GM19035 (cell line): ENCODE measurements at regions not wholly inside any gene's neighbourhood (a gene's known extent, or its start where the extent isn't known, plus 50 kb on each side); places are given as distances from the start of the nearest gene placed in this dataset.

ENCODE experiments used
- ATAC-seq: cut with Tn5 transposase; IDR thresholded peaks from one replicate; pipeline ENCODE4 v1.9.1; 2021; ENCODE audit not compliant: unreplicated experiment

- no peak for ATAC-seq
These were observed 488.8 kb upstream of the CPEB2 start for GRCh38 chr4:14513471-14513870.

DNA sequence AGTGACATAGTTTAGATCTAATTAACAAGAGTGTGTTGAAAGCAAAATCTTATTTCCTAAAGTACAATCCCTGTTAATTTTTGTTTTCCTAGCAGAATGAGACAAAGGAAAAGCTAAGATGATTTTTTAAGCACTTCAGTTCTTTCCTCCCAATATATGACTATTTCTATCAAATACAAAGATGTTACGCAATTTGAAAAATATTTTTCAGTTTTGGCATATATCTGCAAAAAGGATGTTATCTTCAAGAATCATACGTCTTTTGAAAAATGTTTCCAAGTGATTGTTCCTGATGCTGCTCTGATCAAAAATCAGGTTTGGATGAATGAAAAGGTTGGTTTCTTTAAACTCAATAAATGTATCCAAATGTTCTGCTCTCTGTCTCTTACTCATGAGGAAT, 486.7 kb upstream of the CPEB2 start:
- no peak for ATAC-seq

GRCh38 chr4:14518136-14518535, 484.1 kb upstream of the CPEB2 start:
- ATAC-seq: no peak

GRCh38 chr4:14520171-14520570, 482.1 kb upstream of the CPEB2 start:
- no peak for ATAC-seq

DNA sequence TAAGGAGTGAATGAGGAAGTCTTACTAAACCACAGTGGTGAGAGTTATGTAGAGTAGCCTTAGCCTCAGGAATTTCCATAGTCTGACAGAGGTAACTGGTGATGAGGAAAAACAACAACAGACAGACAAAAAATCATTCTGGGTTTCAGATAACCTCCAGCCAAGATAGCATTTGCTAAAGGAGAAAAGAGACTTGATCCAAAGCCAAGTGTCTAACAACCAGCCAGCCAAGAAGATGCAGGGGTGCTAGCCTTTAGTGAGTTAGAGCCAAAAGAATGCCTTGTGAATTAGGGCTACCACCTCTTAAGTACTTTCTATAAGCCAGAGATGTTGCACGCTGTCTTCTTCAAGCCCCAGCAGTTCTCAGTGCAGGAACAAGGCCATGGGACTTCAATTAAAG, 478.0 kb upstream of the CPEB2 start:
- no peak for ATAC-seq

DNA sequence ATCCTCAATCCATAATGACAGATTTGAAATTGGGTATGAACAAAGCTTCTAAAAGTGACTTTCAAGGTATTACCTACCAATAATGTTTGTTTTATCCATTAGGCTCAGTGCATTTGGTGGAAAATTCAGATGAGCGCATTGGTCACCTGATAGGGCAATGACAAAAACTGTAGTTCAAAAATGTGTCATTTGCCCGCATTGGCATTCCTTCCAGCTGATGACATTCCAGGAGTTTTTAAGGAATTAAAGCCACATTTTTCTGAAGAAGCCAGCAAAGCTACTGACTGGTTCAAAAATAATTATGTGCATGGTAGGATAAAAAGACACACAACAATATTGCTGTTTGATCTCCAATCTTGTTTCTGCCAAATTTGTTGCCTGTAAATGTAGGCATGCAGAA, 473.4 kb upstream of the CPEB2 start:
- ATAC-seq: no peak

DNA sequence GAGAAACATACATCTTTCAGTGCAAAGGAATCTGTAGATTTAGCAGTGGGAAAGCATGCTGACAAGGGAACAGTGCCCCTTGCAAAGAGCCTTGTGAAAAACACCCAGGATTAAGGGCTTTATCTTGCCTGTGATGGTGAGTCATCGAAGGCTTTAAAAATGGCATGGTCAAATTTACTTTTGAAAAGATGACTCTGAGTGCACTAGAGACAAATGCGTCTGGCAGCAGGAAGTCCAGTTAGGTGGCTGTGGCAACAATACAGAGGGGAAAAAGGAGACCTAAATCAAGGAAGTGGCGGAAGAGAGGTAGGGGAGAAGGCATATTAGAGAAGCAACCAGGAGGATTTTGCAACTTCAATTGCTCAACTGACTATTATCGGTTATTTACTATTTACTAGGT, 472.6 kb upstream of the CPEB2 start:
- no peak for ATAC-seq

DNA sequence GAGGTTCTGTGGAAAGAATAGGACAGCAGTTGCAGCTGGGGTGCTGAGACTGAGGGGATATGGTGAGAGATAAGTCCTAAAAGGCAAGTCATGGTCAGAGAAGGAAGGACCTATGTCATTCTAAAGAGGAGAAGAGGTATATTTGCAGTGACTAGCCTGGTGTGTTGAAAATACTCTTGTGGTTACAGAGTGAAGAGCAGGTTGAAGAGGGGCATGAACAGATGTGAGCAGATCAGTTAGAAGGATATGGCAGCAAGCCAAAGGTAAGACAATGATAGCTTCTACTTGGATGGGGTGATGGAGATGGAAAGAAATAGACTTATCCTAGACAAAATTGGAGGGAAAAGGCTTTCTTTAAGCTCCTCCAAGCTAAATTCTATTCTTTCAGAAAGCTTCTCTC, 469.8 kb upstream of the CPEB2 start:
- no peak for ATAC-seq

DNA sequence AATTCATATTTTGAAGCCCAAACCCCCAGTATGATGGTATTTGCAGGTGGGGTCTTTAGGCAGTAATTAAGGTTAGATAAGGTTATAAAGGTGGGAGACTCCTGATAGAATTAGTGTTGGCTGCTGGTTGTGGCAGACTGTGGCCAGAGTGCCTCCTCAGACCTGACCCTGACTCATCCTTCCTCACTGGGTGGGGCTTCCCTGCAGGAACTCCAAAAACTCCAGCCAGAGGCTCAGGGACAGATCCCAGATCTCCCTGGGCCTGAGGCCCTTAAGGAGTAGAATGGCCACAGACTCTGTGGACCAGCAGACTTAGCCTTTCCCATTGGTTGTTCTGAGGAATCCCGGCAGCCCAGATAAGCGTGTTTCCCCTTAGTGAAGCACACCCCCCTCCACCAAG, 463.0 kb upstream of the CPEB2 start:
- no peak for ATAC-seq

DNA sequence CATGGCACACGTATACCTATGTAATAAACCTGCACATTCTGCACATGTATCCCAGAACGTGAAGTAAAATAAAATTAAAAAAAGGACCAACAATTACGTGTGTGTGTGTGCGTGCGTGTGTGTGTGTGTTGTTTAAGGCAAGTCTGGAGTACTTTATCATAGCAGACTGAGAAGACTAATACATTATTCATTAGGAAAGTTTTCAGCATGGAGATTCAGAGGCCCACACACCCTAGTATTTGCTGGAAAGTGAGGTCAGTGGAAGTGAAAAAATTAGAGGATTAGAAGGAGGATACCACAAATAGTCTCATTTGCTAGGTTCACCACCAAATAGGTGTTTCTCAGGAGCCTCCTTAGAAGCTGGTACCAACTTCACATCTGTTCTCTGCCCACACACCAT, 457.1 kb upstream of the CPEB2 start:
- no peak for ATAC-seq

GRCh38 chr4:14545807-14546206, 456.5 kb upstream of the CPEB2 start:
- ATAC-seq: no peak

DNA sequence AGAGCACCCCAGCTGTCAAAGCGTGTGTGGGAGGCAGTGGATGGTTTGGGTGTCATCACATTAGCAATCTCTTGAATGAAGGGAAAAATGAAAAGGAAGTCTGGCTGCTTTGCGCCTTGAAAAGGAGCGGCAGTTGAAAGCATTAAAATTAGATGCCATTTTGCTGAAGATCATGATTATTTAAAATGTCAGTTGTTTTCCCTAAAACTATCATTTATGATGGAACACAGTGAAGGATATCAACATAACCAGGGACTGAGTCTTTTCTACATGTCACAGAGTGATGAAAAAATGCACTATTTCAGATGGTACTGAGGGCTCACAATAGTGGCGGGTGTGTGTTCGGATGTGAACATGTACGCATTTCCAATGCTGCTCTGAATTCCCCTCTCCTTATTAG, 450.2 kb upstream of the CPEB2 start:
- no peak for ATAC-seq

DNA sequence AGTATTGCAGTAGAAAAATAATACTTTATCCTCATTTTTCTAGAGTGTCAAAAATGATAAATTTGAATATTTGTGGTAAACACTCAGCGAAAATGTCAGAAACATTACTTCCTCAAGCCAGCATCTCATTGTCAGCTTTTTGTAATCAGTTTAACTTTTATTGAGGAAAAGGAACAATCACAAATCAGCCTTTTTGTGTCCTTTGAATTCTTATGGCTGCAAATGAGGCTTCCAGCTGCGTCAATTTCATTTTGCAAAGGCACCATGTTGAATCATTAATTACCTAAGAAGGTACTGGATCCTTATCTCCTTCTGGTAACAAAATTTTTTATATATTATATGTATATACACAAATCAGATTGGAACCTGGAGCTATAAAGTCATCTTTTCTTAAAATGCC, 442.6 kb upstream of the CPEB2 start:
- ATAC-seq: no peak

DNA sequence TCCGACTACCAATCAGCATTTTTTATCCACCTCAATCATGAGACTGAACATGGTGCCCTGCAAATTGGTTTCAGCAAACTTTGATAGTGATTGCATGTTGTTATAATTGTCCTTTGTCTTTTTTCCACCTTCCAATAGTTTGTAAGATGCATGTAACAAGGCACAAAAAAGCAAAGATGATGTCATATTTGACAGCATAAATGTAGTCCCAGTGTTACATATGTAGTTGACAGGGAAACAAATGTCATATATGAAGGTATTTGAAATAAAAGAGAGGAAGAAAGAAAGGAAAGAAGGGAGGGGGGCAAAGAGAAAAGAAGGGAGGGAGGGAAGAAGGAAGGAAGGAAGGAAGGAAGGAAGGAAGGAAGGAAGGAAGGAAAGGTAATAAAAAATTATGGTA, 441.7 kb upstream of the CPEB2 start:
- ATAC-seq: no peak

- no peak for ATAC-seq
These were observed 439.4 kb upstream of the CPEB2 start for GRCh38 chr4:14562901-14563300.

DNA sequence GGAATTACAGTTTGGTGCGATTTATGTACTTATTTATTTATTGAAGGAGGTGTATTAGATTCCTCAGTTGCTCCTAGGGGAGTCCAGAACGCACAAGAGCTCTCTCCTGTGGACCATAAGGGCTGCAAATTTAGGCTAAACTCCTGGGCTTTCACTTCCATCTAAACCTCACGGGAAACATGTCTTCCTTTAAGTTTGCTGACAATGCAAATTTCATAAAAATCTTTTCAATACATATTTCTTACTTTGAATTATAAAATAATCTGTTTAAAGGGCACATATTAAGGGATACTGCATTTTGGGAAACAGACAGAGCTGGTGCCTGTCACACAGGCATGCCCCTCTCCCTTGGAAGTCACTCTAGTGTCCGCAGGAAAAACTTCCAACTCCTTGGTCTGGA, 438.0 kb upstream of the CPEB2 start:
- no peak for ATAC-seq

DNA sequence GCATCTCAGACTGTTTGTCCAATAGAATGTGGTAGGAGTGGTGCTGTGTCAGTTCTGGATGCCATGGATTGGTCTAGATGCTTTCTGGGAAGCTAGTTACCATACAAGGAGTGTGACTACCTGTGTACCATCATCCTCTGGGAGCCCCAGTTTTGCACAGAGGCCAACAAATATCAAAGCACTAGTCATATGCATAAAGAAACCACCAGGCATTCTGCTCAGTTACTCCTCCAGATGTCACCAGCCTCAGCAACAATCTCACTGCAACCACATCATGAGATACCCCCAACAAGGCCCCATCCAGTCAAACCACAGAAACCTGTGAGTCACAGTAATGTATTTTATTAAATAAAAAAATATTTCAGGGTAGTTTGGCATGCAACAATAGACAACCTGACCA, 435.8 kb upstream of the CPEB2 start:
- ATAC-seq: no peak

DNA sequence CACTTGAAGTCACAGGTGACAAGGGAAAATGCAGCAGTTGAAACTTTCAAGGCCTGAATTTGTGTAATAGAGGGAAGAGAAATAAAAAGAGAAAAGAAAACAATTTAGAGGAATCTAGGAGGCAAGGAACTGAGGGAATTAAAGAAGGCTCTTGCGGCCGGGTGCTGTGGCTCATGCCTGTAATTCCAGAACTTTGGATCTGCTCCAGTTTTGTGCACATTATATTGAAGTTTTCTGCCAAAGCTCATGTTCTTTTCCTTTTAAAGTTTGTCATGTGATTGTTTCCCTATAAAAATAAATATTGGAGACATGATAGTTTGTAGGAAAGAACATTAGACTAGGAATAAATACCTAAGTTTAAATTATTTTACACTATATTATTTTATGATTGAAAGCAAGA, 433.9 kb upstream of the CPEB2 start:
- ATAC-seq: no peak

GRCh38 chr4:14575289-14575688, 427.0 kb upstream of the CPEB2 start:
- no peak for ATAC-seq

- no peak for ATAC-seq
These were observed 426.4 kb upstream of the CPEB2 start for GRCh38 chr4:14575919-14576318.

- no peak for ATAC-seq
These were observed 422.2 kb upstream of the CPEB2 start for GRCh38 chr4:14580061-14580460.

DNA sequence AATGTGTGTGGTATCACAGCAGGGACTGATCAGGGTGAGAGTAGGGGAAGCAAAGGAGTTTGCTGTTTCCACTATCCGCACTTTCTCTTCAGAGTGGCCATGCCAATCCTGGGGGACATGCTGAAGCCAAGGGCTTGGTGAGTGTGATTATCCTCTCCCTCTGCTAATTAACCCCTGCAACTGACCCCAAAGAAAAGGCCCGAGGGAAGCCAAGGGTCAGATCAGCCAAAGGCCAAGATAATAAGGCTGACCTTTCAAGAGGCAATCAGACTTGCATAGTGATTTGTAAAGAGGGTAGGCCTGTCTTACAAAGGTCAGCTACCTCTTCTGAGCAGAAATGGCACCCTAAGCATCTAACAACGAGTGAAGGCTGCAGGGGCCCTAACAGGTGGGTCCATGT, 420.5 kb upstream of the CPEB2 start:
- ATAC-seq: no peak

GRCh38 chr4:14582677-14583076, 419.6 kb upstream of the CPEB2 start:
- no peak for ATAC-seq

DNA sequence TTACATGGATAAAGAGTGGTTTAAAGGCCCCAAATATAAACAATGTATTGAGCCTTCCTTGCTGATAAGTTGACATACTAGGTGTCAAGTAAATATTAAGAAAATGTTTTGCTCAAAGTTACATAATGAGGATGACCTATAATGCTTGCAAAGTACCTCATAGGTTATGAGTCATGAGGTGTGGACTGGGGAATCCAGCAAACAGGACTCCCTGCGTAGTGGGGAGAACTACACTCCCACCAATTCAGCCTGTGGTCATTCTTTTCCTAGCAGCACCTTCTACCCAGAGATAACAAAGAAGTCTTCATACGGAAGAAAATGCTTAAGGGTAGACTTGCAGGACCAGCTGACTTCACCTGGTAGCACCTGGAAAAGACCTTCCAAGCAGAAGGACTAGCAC, 418.9 kb upstream of the CPEB2 start:
- no peak for ATAC-seq
